ENCODE measurements at regions not wholly inside any gene's neighbourhood (a gene's known extent, or its start where the extent isn't known, plus 50 kb on each side); places are given as distances from the start of the nearest gene placed in this dataset.
A peak's percentile ranks its signal among the peaks of the same experiment; 100 is the strongest.

GRCh38 chr13:50357586-50358118, 342.4 kb downstream of the KCNRG start (continued):
- no peak for TF ChIP-seq ZNF423 (tag by site-specific recombination; IDR thresholded peaks at IDR 0.05)
- TF ChIP-seq ZNF157 (tag by site-specific recombination; IDR thresholded peaks at IDR 0.05): no peak
- TF ChIP-seq KLF16 (tag by site-specific recombination; IDR thresholded peaks at IDR 0.05): no peak
- no peak for TF ChIP-seq GLIS2 (tag by site-specific recombination; IDR thresholded peaks at IDR 0.05)
- no peak for TF ChIP-seq ZNF169 (tag by site-specific recombination; IDR thresholded peaks at IDR 0.05)
- TF ChIP-seq MZF1 (tag by site-specific recombination; IDR thresholded peaks at IDR 0.05; ENCODE audit: borderline replicate concordance): no peak
- peak; percentile 63; the same call in 1 of the 2 replicates for TF ChIP-seq GLIS1 (tag by site-specific recombination; IDR thresholded peaks at IDR 0.05)
- TF ChIP-seq ZNF776 (tag by site-specific recombination; IDR thresholded peaks at IDR 0.05; ENCODE audit: borderline replicate concordance): no peak
- no peak for TF ChIP-seq ZSCAN16 (tag by site-specific recombination; IDR thresholded peaks at IDR 0.05)
- 0 out of 2 replicates have a peak, but pooled peaks have one; percentile 15 for TF ChIP-seq ZNF623 (tag by site-specific recombination; IDR thresholded peaks at IDR 0.05)
- TF ChIP-seq ZNF513 (tag by site-specific recombination; IDR thresholded peaks at IDR 0.05): no peak
- TF ChIP-seq ZNF350 (tag by site-specific recombination; IDR thresholded peaks at IDR 0.05): no peak
- TF ChIP-seq ZNF223 (tag by site-specific recombination; IDR thresholded peaks at IDR 0.05): no peak
- TF ChIP-seq ZXDB (tag by site-specific recombination; IDR thresholded peaks at IDR 0.05): peak; percentile 92
- 0 out of 2 replicates have a peak, but pooled peaks have one; percentile 41 for TF ChIP-seq ZNF18 (tag by site-specific recombination; IDR thresholded peaks at IDR 0.05)
- no peak for TF ChIP-seq ZNF707 (tag by site-specific recombination; IDR thresholded peaks at IDR 0.05)
- no peak for TF ChIP-seq ZNF148 (tag by site-specific recombination; IDR thresholded peaks at IDR 0.05; ENCODE audit: borderline replicate concordance)
- no peak for TF ChIP-seq ZNF274 (IDR thresholded peaks at IDR 0.05; ENCODE audit: low read length)
- TF ChIP-seq ZNF274 (tag by site-specific recombination; IDR thresholded peaks at IDR 0.05; ENCODE audit: borderline replicate concordance): no peak
- TF ChIP-seq ZNF132 (tag by site-specific recombination; IDR thresholded peaks at IDR 0.05; ENCODE audit: borderline replicate concordance): no peak
- TF ChIP-seq OVOL3 (tag by site-specific recombination; IDR thresholded peaks at IDR 0.05): no peak
- TF ChIP-seq ZNF280D (tag by site-specific recombination; IDR thresholded peaks at IDR 0.05): no peak
- TF ChIP-seq ZNF777 (tag by site-specific recombination; IDR thresholded peaks at IDR 0.05; ENCODE audit: borderline replicate concordance): no peak
- TF ChIP-seq TCF7L2 (IDR thresholded peaks at IDR 0.05; ENCODE audit: borderline replicate concordance, low read depth, low read length): no peak
- TF ChIP-seq ZSCAN4 (tag by site-specific recombination; IDR thresholded peaks at IDR 0.05): peak; percentile 70
- TF ChIP-seq ZNF391 (tag by site-specific recombination; IDR thresholded peaks at IDR 0.05; ENCODE audit: borderline replicate concordance, low read depth): peak; percentile 92; the same call in 1 of the 2 replicates
- peak; percentile 79 for TF ChIP-seq PRDM4 (tag by site-specific recombination; IDR thresholded peaks at IDR 0.05)
- TF ChIP-seq MEIS1 (CRISPR knock-in tag; IDR thresholded peaks at IDR 0.05; ENCODE audit: borderline replicate concordance): peak; percentile 20; the same call in 1 of the 2 replicates
- TF ChIP-seq ZNF473 (tag by site-specific recombination; IDR thresholded peaks at IDR 0.05): no peak

Measured in HEK293 (cell line).